AG08396 (cell line): ENCODE measurements at regions not wholly inside any gene's neighbourhood (a gene's known extent, or its start where the extent isn't known, plus 50 kb on each side); places are given as distances from the start of the nearest gene placed in this dataset.

Source experiments
- DNase-seq: peaks from one replicate; pipeline ENCODE4 v3.0.0; 2012; ENCODE audit warnings: low spot score, mixed read lengths

DNA sequence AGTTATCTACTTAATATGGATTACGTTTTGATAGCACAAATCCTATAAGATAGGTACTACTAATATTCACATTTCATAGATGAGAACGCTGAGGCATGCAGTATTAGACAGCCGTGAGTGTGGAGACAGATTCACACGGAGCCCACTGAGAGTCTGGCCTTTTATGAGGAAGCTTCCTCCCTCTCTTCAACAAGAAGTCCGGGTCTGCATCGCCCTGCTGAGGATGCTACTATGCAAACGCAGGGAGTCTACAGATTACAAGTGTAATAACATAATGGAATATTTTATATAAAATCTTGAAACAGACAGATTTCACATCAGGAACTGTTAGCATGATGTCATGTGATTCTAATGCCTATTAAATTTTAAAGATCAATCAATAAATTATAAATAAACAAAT lies 255.9 kb upstream of the GLI3 start:
- no peak for DNase-seq

DNA sequence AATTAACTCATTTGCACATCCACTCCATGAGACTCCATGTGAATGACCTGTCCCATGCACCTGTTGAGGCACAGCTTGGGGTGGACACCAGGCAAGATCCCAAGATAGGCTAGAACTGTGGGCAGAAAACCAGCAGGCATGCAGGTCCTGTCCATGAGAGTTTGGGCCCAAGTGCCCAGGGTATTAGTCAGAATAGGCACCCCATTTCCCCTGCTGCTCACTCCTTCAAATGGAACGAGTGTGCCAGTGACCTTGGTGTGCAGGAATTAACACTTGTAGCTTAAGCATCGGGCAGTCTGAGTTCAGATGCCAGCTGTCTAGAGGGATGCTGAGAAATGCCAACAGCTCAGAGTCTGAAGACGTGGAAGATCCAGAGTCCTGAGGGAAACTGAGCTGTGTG lies 254.1 kb upstream of the GLI3 start:
- no peak for DNase-seq

DNA sequence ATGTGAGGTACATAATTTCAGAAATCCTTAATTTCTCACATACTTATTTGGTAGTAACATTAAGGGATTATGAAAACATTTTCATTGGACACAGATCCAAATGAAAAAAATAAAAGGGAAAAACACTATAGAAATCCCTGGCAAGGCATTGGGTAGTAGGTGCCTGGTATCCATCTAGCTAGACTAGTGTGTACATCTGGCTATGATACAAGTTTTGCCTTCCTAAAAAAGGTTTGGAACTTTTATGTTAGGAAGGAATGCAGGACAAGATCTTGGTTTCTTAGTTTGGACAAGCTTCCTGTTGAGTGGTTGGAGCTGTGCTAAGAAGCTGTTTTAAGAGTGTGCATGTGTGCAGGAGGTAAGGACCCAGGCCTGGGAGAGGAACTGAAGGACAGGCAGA lies 252.3 kb upstream of the GLI3 start:
- no peak for DNase-seq

DNA sequence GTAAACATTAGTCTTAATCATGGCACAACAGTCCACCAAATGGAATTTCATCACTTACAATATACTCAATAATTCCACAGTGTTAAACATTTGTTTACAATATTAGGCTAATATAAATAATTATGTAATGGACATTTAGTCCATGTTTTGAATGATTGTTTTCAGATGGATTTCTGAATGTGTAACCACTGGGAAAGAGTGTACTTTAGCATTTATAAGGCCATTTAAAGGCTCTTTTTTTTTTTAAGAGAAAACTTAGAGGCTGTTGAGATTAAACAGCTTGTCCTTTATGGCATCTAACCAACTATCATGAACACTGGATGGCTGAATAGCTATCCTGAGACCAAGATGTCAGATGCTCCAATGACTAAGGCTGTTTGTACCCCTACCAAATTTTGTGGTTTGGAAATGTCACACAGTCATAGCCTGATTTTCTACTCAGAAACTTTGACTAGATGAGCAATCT lies 248.3 kb upstream of the GLI3 start:
- DNase-seq, result no peak

DNA sequence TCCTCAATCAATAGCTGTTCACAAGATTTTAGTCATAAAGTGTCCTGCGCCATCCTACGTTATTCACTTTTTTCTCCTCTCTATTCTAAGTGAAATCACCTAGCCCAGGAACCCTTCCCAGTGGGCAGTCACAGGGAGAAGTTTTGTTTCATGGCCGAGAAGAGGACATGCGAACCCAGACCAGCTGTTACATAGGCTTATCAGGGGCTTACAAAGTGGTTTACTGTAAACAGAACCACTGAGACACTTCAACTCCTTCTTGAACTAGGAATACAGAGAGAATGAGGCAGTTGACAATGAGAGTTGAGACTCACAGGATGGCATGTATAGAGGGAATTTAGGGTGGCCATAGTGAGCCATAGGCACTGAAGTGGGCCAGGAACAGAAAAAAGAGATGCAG lies 246.9 kb upstream of the GLI3 start:
- DNase-seq, result no peak

DNA sequence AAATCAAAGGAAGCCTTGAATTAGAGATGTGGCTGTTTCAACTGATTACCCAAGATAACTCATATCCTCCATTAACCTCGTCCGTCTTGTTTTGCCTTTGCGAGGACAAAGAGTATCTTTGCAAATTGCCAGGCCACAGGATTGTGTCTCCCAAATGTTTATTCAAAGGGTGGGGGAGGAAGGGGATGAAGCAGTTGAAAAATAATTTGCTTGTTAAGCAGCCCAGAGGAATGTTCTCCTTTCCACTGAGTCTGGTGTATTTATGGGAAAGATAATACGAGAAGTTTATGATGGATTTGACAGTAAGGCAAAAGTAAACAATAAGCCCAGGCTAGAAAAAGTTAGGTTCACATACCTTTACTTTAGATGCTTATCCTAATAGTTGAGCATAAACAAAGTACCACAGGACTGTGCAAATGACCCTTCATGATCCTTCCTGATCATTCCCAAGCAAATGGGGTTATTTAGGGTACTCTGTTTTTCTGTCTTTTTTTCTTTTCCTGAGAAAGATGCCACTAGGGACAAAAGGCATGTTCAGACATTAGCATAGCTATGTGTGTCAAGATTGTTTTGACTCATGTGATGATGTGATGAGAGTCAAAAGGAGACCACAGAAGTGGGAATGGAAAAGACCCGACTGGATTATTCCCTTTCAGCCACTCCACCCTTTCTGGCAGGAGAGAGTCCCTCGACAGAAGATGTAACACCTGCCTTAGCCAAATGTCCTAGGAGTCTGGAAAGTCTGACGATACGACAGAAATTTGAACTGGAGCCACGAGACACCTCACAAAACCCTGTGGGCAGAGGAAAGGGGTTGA lies 243.0 kb upstream of the GLI3 start:
- DNase-seq, result no peak

DNA sequence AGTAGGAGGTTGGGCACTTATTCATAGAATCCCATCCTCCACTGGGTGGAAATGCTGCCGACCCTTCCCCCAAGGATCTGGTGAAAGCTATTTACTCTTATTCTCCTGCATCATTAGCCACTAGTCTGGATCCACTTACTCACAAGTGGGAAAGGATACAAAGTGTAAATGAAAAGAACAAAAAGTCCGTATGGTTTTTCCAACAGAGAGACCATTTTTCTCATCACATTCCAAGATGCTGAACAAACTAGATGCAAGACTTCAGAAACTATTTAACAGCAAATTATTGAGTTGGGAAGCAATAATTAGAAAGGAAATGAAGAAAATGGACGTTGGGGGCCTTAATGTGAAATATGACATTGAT lies 242.4 kb upstream of the GLI3 start:
- DNase-seq, result no peak

DNA sequence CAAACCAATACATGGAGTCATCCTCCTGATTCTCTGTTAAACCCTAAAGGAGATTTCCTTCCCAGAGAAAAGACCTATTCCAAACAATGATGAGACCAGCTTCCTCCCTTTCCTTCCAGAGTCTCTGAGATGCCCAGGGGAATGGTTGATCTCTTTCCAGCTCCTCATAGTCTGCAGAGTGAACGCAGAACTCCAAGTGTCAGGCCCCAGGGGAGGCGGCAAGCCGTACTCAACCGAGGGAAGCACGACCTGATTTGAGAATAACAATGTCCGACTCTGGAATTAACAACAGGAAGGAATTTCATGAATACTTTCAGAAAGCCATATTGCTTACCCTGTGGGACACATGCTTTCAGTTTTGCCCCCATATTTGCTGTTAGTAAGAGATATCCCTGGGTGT lies 241.7 kb upstream of the GLI3 start:
- DNase-seq, result no peak

DNA sequence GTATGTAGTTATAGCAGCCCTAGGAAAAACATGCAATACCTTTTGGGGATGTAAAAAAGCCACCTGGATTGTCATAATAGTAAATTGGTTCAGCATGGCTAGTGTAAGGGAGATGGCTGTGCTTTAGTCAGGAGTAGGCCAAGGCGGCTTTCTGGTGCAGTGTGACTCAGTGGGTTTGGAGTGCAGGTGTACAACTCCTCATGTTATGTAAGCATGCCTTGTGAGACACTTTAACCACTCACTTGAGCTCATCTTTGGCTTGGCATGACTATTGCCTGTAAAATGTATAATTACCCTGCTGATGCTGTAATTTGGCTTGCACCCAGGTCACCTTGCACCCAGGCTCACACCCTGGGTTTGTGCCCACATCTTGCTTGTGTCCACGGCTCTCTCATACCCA lies 239.2 kb upstream of the GLI3 start:
- DNase-seq, result no peak

DNA sequence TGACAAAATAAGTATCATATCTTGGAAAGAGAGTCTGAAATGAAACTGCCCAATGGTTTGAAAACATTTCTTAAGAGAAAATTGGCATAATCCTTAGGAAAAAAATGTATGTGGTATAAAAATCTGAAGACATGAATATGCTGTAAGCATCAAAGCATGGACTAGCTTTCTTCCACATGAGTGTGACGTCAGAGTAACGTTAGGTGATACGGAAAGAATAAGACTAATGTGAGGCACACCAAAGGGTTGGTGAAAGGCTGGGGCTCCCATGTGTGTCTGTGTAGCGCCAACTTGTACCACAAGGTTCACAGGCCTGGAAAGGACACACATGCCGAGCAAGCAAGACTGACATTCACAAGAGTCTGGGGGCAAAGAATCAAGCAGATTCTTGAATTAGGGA lies 238.1 kb upstream of the GLI3 start:
- no peak for DNase-seq

DNA sequence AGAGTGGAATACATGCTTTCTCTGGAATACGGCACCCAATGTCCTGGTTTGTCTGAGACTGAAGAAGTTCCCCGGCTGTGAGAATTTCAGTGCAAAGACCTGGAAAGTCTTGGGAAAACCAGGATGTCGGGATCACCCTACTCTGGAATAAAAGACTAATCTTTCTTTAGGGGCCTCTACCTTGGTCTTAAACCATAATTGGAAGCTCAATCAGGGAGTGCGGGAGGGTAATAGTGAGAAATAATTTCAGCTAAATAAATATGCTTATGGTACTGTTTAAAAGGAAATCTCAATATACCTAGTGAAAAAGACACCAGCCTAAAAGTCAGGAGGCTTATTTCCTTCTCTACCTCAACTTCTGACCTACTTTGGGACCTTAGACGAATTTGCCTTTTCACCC lies 236.1 kb upstream of the GLI3 start:
- no peak for DNase-seq

DNA sequence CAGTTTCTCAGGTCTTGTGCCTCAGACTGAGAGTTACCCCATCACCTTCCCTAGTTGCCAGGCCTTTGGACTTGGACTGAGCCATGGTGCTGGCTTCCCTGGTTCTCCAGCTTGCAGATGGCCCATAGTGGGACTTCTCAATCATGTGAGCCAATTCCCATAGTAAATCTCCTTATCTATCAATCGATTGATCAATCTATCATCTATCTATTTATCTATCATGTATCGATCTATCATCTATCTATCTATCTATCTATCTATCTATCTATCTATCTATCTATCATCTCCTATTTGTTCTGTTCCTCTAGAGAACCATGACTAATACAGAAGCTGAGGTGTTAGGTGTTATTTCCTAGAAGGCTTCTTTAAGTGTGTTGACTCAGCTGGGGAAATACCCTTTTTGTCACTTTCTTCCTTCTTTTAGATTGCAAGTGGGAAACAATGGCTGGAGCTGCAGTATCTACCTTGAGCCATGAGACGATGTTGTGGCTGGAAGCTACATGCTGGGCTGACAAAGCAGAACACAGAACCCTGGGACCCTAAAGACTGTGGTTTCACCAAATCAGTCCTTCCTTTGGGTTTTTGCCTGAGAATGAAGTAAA lies 234.7 kb upstream of the GLI3 start:
- DNase-seq, result no peak

DNA sequence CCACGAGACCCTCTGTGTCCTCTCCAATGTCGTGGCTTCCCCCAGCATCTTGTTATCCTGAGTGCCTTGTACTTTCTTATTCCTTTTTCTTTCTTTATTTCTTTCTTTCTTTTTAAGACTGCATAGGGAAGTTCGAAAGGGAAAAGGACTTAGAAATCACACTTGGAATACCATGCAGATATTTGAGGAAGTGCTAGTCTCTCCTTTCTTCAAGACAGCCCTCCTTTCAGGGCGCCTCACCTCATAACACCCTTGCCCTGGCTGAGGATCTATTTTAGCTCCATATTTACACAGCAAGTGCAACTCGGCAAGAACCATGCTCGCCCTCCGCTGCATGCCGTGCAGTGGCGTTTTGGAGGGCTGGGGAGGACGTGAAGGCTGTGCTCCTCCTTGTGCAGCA lies 232.3 kb upstream of the GLI3 start:
- DNase-seq, result no peak

DNA sequence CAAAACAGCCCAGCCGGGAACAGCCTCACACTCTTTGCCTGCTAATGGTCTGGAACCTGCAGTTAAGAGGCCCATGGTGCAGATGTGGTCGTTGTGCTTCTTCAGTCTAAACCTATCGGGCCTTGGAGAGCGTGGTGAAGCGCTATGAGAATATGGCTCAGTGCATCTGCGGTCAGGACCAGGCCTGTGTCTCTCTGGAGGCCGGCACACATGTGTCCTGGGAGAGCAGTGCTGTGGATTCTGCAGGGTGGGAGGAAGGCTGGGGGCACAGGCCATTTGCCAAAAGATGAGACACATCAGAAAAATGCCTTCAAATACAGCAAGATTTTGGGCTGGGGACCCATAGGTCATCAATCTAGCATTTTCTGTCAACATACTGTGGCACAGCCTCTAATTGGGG lies 231.5 kb upstream of the GLI3 start:
- no peak for DNase-seq

DNA sequence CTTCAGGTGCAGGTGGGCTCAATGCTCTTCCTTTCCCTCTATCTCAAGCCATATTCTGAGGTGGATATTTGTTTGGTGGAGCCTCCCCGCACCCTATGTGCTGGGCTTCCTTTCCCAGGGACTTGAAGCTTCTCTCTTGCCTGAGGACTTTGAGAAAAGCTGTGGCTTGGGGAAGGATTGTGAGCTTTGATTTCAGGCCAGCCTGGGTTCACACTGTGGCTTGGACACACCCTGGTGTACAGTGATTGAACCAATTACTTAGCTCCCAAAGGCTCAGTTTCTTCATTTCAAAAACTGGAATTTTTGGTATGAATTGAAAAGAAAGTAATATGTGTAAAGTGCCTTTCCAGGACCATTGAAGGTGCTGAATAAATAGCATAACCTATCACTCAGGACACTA lies 224.5 kb upstream of the GLI3 start:
- no peak for DNase-seq

DNA sequence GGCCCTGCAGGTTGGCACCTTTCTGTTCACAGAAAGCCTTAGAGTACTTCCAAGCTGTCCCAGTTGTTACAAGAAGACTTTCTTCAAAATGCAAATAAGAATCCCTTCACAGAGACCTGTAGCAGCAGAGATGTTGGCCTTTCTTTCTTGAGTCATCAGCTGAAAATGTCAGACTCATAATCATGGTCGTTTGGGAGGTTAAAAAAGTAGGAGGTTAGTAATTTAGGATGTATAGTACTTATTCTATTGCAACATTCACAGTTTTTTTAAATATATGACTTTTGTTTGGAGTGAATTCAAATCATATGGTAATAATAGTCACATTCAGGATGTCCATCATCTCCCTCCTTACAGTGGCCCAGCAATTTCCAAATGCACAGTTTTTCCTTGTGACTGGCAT lies 223.9 kb upstream of the GLI3 start:
- no peak for DNase-seq

DNA sequence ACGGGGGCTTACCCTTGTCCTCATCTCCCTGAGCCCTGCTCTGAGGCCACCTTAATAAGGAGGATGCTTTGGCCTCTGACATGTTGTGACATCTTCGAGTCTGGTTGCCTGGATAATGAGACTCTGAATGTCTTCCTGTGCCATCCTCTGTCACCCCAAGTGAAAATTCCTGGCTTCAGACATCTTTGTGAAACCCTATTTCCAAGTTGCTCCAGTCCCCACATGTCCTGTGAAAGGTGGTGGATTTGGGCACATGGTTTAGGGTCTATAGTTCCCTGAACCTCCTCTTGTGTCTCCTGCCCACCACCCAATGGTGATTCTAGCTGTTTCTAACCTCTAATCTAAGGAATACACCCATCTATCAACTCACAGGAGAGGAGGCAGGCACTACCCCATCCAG lies 223.1 kb upstream of the GLI3 start:
- DNase-seq, result no peak

DNA sequence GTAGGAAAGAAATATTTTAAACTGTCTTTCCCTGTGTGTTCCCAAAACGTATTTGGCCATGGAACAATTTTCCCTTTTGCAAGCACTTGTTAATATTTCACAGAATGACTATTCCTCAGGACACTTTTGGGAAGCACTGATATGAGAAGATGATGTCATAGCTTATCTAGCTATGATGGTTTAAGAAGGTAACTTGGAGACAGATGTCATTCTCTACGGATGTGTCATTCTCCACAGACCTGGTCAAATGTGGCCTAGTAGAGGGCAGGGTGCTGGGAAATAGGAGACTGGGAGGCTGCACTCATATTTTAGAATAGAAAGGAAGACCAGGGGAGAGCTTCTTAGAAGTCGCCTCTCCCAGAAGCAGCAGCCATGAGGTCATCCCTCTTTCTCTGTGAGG lies 220.7 kb upstream of the GLI3 start:
- no peak for DNase-seq

DNA sequence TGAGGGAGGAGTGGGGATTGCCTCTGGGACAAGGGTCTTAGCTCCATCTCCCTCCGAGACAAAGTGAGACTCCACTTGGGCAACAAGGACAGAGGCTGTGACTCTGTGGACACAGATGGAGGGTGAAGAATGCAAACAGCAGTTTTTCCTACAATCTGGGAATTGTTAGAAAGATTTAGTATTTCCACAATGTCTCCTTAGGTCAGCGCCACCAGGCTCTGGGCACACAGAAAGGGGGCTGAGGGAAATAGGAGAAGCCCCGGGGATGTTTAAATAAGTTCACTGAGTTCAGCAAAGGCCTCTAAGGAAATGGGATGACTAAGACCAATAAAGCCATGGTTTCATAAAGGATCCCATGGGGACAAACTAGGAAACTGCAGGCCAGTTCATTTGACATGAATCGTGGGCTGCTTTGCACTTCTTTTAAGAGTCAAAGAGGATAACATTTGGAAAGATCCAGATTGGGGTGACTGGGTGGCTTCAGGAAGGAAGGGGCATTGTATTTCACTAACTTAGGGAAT lies 219.8 kb upstream of the GLI3 start:
- DNase-seq, result no peak

DNA sequence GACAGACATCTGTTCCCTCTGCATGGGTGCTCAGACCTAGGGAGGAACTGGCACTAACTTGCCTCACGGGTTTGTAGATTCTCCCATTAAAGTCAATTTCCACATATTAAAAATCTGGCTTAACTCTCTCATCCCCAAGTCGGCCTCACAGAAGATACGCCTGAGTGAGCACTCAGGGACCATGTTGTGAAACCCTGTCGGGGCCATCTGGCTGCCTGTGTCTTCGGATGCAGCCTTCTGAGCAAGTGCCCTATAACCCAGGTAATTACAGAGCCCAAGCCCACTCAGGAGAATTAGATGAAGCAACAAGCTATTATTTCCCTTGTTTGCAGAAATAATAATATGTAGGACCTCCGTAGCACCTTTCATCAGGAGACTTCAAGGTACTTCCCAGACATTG lies 219.3 kb upstream of the GLI3 start:
- no peak for DNase-seq

DNA sequence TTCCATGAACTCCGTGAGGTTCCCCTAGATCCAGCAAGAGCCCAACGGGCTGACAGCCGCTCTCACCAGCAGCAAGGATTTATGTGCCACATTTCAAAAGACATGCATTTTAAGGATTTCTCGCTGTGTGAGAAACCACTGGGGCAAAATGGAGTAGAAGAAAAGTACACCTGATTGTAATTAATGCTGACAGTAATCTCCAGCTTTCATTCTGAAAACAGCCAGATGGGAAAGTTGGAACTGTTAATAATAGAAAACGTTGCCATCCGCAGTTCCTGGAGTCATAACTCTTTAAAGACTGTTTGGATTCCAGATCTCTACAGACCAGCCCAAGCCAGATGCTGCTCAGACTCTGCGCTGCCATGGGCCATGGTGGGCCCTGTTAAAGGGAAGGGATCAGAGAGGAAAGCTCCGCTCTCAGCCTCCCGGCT lies 216.9 kb upstream of the GLI3 start:
- DNase-seq, result no peak

DNA sequence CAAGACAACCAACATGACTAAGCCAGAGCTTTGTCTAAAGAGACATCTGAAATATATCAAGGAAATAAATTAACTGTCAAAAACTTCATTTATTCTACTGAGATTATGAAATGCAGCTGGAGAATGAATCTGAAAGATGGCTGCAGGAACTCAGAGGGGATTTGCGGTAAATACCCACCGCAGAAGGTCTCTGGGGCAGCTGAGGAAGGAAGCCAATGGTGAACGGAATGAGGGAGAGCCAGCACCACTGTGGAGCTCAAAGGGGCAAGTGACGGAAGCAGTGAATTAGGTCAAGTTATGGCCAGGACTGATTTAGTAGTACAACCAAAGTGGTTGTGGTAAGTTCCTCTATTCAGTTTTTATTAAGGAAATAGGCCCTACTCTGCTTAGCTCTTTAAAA lies 215.3 kb upstream of the GLI3 start:
- no peak for DNase-seq

DNA sequence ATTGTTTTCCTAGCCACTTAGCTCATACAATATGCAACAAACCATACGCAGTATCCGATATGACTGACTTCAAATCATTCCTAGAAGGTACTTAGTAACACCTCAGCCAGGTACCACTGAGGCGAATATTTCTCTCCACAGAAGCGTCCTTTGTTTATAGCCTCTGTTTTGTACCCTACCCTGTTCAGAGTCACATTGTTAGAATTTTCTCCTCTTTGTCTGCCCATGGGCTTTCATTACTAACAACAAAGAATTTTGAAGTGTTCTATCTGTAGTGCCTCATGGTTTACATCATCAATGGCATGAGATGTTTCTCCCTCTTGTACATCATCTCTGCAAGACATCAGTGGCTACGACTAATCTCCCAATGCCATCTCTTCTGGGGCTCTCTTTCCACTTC lies 212.4 kb upstream of the GLI3 start:
- DNase-seq, result no peak

DNA sequence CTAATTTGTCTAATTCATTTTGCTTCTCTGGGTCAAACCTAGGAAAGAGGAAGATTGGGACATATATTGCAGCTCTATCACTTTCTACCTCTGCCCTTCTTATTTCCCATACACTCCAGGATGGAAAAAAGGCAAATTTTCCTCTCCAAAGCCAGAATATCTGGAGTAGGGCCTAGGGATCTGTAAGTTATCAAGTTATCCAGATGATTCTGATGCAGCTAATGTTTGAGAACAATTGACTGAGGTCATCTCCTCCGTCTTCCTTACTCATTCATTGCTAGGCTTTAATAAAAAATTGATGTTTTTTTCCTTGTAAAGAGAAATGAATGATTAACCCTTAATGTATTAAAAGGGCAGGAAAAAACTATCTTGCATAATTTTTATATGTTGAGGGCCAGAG lies 211.9 kb upstream of the GLI3 start:
- no peak for DNase-seq
